Kidney (tissue), 10 donors: ENCODE measurements at regions not wholly inside any gene's neighbourhood (a gene's known extent, or its start where the extent isn't known, plus 50 kb on each side); places are given as distances from the start of the nearest gene placed in this dataset.
"Not testable (repeated sequence)": the region's sequence is repeated elsewhere in the genome, so short reads cannot be mapped to it uniquely, and the experiment has no call there.

Experiments
- DNase-seq, 5 donors: peaks; one replicate each; pipeline ENCODE4 v3.0.0-alpha.2; 2013 to 2020
- FAIRE-seq: peaks from 2 replicates; lab custom pipeline; 2012; peaks lifted over from hg19 to GRCh38; lab: Jason Lieb, UNC
- H3K27ac ChIP-seq, 2 donors: one replicate each; pipeline ENCODE4 v1.7.0; 2013; ENCODE audit warnings: low read depth in 2 of 2, low read length in 2 of 2, inconsistent platforms in 1 of 2
- H3K27me3 ChIP-seq: one replicate; pipeline ENCODE4 v1.7.1; 2013; ENCODE audit warnings: low read length, inconsistent platforms; ENCODE audit not compliant: control insufficient read depth, insufficient read depth
- H3K36me3 ChIP-seq, 3 donors: one replicate each; pipeline versions ENCODE4 v1.7.0 to v1.7.1; 2013; ENCODE audit warnings: low read length in 3 of 3, control low read depth in 1 of 3, inconsistent platforms in 1 of 3; ENCODE audit not compliant: insufficient read depth in 3 of 3, control insufficient read depth in 2 of 3
- H3K4me1 ChIP-seq, 3 donors: one replicate each; pipeline versions ENCODE4 v1.7.0 to v1.7.1; 2013; ENCODE audit warnings: low read length in 3 of 3, inconsistent platforms in 1 of 3, low read depth in 1 of 3; ENCODE audit not compliant: control insufficient read depth in 2 of 3, insufficient read depth in 2 of 3
- H3K4me3 ChIP-seq, 3 donors: one replicate each; pipeline versions ENCODE4 v1.7.0 to v1.8.1; 2013; ENCODE audit warnings: low read length in 3 of 3, control low read depth in 1 of 3, inconsistent platforms in 1 of 3
- H3K9ac ChIP-seq, 3 donors: one replicate each; pipeline versions ENCODE4 v1.7.0 to v1.7.1; 2013; ENCODE audit warnings: low read length in 3 of 3, control low read depth in 1 of 3, inconsistent platforms in 1 of 3
- H3K9me3 ChIP-seq, 3 donors: one replicate each; pipeline versions ENCODE4 v1.7.0 to v1.7.1; 2013; ENCODE audit warnings: low read length in 3 of 3, control low read depth in 1 of 3, inconsistent platforms in 1 of 3; ENCODE audit not compliant: control insufficient read depth in 2 of 3, insufficient read depth in 1 of 3
- intact Hi-C: fragments of 100-400 bp; cut with DNase I; formaldehyde crosslinking; loops from one replicate; pipeline ENCODE4 v1.11.1; 2022
- donor health status: control.
- donor health status: control.
- donor health status: DM: yes; HTN: yes; CAD: no.
- donor health status: Normal renal cell carcinoma (clear cell type).

GRCh38 chr15:85196697-85197096 lies 183.7 kb upstream of the AKAP13 start:
- H3K9ac ChIP-seq, H3K36me3 ChIP-seq, intact Hi-C loops, H3K4me3 ChIP-seq, H3K27ac ChIP-seq, H3K9me3 ChIP-seq, FAIRE-seq, H3K4me1 ChIP-seq, H3K27me3 ChIP-seq: not testable (repeated sequence)
- DNase-seq: peak in 1 of 5 donors; percentile 27

- H3K9me3 ChIP-seq, intact Hi-C loops, FAIRE-seq, H3K4me1 ChIP-seq, H3K36me3 ChIP-seq, H3K4me3 ChIP-seq, H3K27me3 ChIP-seq, H3K27ac ChIP-seq, DNase-seq, H3K9ac ChIP-seq: not testable (repeated sequence)
Observed at GRCh38 chr15:85197582-85197981, 182.8 kb upstream of the AKAP13 start.

- H3K27me3 ChIP-seq, H3K9me3 ChIP-seq, FAIRE-seq, H3K9ac ChIP-seq, intact Hi-C loops, DNase-seq, H3K27ac ChIP-seq, H3K4me3 ChIP-seq, H3K4me1 ChIP-seq, H3K36me3 ChIP-seq: not testable (repeated sequence)
Observed at GRCh38 chr15:85198432-85198831, 182.0 kb upstream of the AKAP13 start.

- H3K27ac ChIP-seq, FAIRE-seq, intact Hi-C loops, H3K27me3 ChIP-seq, H3K9me3 ChIP-seq, H3K9ac ChIP-seq, H3K4me3 ChIP-seq, H3K36me3 ChIP-seq, H3K4me1 ChIP-seq: not testable (repeated sequence)
- peak in 1 of 5 donors; percentile 12 for DNase-seq
Observed at GRCh38 chr15:85200215-85200614, 180.2 kb upstream of the AKAP13 start.

GRCh38 chr15:85201118-85201793 lies 179.1 kb upstream of the AKAP13 start:
- H3K4me3 ChIP-seq, H3K27me3 ChIP-seq, H3K4me1 ChIP-seq, FAIRE-seq, H3K9me3 ChIP-seq, H3K9ac ChIP-seq, intact Hi-C loops, H3K27ac ChIP-seq, H3K36me3 ChIP-seq: not testable (repeated sequence)
- DNase-seq: peak in 1 of 5 donors; percentile 43

GRCh38 chr15:85204481-85204880 lies 175.9 kb upstream of the AKAP13 start:
- H3K27me3 ChIP-seq, FAIRE-seq, H3K9me3 ChIP-seq, H3K4me1 ChIP-seq, H3K4me3 ChIP-seq, H3K36me3 ChIP-seq, DNase-seq, H3K27ac ChIP-seq, H3K9ac ChIP-seq, intact Hi-C loops: not testable (repeated sequence)

- H3K36me3 ChIP-seq, H3K9ac ChIP-seq, H3K27me3 ChIP-seq, intact Hi-C loops, H3K4me1 ChIP-seq, FAIRE-seq, H3K27ac ChIP-seq, H3K4me3 ChIP-seq, H3K9me3 ChIP-seq: not testable (repeated sequence)
- peak in 1 of 5 donors; percentile 45 for DNase-seq
Observed at GRCh38 chr15:85233791-85234325, 146.5 kb upstream of the AKAP13 start.

GRCh38 chr15:85234450-85235196 lies 145.8 kb upstream of the AKAP13 start:
- FAIRE-seq, H3K4me1 ChIP-seq, H3K27ac ChIP-seq, H3K27me3 ChIP-seq, intact Hi-C loops, H3K36me3 ChIP-seq, H3K9ac ChIP-seq, H3K9me3 ChIP-seq: not testable (repeated sequence)
- peak in 1 of 5 donors; percentile 30 for DNase-seq
- H3K4me3 ChIP-seq: peak overlapping the region in 1 of 3 donors; percentile 51
